ENCODE measurements at regions not wholly inside any gene's neighbourhood (a gene's known extent, or its start where the extent isn't known, plus 50 kb on each side); places are given as distances from the start of the nearest gene placed in this dataset.
"Not testable (repeated sequence)": the region's sequence is repeated elsewhere in the genome, so short reads cannot be mapped to it uniquely, and the experiment has no call there.

DNA sequence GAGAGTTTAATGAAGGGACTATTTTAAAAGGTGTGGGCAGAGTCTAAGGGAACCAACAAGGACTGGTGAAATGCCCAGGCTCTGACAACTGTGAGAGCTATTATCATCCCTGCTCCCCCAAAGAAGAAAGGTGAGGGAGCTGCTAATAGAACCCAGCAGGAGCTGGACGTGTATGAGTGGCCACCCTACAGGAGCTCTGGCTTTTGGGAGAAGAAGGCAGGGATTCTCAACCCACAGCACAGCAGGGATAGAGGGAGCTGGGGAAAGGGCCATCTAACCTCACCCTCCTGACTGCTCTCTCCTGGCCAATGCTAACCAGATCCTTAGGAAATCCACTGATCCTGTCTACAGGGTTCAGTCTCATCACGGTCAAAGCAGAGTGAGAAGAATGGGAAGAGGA lies 57.1 kb downstream of the GRIN2B start:
- no peak for DNase-seq (ENCODE audit: low spot score)

DNA sequence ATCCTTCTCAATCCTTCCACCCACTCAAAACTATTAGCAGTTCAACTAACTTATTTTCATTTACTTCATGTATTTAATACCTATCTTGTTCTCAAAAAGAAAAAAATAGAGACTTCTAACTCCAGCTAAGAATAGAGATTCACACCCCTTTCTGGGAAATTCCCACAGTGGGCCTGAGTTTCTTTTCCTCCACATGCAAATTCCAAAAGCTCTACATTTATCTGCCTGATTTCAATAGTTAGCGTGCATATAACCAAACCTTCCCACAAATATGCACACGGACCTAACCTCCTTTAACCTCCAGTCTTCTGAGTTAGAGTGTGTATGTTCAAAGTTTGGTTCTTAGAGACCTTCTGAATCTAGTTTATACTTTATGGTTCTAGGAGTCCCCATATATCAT lies 62.5 kb downstream of the GRIN2B start:
- DNase-seq (ENCODE audit: low spot score), result no peak

DNA sequence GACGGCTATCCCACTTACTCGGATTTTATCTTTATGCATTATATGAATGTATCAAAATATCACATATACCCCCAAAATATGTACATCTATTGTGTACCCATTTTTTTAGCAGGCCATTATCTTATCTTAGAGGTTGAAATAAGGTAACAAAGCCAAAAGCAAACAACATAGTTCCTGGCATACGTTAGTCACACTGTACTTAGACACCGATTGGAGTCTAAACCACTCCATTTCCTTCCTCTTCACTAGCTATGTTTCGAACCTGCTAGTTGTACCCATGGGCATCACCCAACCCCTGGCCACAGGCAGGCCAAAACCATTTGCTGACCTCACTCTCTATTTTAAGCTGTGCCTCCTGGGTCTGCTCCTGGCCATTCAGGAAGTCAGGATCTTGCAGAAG lies 66.3 kb downstream of the GRIN2B start:
- no peak for DNase-seq (ENCODE audit: low spot score)

DNA sequence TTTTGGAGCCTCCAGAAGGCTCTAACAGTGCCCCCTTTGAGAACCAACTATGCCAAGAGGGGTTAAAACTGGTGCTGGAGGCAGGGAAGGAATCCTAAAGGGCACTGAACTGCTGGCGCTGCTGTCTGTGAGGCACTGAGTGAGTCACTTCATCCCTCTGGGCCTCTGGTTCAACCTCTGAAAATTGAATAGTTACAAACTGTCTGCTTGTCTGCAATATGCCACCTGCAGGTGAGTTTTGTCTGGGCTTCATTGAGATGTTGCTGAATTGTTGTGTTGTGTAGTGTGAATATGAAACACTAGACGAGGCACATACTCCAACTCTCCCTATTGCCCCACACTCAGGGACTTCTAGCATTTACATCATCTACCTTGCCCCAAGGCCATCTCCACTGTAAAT lies 68.0 kb downstream of the GRIN2B start:
- no peak for DNase-seq (ENCODE audit: low spot score)

GRCh38 chr12:13911756-13912554 lies 69.4 kb downstream of the GRIN2B start:
- no peak for DNase-seq (ENCODE audit: low spot score)

- DNase-seq (ENCODE audit: low spot score), result no peak
Measured at GRCh38 chr12:13905794-13906193, 75.6 kb downstream of the GRIN2B start.

GRCh38 chr12:13900718-13901117 lies 80.7 kb downstream of the GRIN2B start:
- no peak for DNase-seq (ENCODE audit: low spot score)

DNA sequence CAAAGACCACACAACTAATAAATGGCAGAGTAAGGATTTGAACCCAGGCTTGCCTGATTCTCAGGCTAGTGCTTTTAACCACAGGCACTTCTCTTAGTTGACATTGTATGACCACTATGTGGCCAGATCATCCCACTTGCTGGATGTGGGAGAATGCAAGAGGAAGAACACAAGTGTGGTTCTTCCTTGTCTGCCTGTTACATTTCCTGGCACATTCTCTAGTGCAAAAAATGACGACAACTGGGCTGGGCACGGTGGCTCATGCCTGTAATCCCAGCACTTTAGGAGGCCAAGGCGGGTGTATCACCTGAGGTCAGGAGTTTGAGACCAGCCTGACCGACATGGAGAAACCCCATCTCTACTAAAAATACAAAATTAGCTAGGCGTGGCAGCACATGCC lies 83.0 kb downstream of the GRIN2B start:
- DNase-seq (ENCODE audit: low spot score), result not testable (repeated sequence)

GRCh38 chr12:13897811-13898210 lies 83.6 kb downstream of the GRIN2B start:
- DNase-seq (ENCODE audit: low spot score), result no peak

DNA sequence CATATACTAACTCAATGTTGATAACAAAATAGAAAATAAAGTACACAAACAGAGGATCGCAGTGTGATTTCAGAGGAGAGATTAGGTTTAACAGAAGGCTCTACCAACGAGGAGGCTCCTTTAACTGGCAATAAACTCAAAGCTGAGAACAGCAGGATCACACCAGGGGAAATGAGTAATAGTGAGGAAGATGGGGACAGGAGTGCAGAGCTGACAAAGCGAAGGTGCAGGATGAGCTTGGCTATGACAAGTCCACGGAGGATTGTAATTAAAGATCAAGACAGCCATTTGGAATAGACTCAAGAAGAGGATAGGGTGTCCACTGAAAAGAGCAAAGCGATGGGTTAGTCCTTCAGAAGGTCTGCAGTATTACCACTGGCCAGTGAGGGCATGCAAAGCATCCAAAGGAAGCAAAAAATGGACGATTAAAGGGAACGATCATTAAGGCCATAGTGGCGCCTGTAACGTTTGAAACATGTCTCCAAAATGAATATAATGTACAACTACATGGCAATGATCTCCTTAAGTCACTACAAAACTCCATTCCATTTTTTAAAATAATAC lies 85.3 kb downstream of the GRIN2B start:
- no peak for DNase-seq (ENCODE audit: low spot score)

GRCh38 chr12:13891902-13892301 lies 89.5 kb downstream of the GRIN2B start:
- no peak for DNase-seq (ENCODE audit: low spot score)

DNA sequence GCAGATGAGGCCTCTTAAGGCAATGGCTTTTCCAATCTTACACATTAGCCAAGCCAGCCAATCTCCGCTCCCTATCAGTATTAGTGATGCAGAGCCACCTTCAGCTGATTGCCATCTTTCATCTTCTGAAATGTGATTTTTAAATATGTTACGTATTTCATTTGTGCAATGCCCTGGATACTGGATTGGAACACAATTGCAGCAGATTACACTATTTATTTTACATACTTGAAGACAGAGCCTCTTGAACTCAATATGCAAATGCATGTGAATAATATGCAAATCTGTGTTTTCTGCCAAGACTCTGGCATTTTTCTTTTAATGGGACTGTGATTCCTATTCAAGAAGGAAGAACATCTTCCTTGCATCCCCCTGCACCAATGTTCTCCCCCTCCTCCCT lies 90.5 kb downstream of the GRIN2B start:
- DNase-seq (ENCODE audit: low spot score), result no peak

GRCh38 chr12:13887779-13888388 lies 93.5 kb downstream of the GRIN2B start:
- DNase-seq (ENCODE audit: low spot score), result no peak

- DNase-seq (ENCODE audit: low spot score), result no peak
Measured at GRCh38 chr12:13882176-13882575, 99.2 kb downstream of the GRIN2B start.

GRCh38 chr12:13880613-13881012 lies 100.8 kb downstream of the GRIN2B start:
- DNase-seq (ENCODE audit: low spot score), result no peak

DNA sequence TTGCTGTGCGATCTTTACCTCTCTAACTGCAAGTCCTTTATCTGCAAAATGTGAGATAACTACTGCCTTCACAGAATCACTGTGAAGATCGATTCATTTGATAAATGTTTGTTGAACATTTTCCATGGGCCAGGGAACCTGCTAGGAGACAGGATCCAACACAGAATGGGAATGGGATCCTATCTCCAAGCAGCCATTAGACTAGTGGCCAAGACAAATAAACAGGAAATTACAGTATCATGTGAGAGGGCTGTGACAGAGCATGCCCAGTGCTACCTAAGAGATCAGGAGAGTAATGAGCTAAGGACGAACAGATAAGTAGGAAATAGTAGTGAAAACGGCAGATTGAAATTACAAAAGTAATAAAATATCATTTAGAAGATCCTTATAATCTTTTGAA lies 105.7 kb downstream of the GRIN2B start:
- DNase-seq (ENCODE audit: low spot score), result no peak

- no peak for DNase-seq (ENCODE audit: low spot score)
Measured at GRCh38 chr12:13870255-13870654, 111.1 kb downstream of the GRIN2B start.

DNA sequence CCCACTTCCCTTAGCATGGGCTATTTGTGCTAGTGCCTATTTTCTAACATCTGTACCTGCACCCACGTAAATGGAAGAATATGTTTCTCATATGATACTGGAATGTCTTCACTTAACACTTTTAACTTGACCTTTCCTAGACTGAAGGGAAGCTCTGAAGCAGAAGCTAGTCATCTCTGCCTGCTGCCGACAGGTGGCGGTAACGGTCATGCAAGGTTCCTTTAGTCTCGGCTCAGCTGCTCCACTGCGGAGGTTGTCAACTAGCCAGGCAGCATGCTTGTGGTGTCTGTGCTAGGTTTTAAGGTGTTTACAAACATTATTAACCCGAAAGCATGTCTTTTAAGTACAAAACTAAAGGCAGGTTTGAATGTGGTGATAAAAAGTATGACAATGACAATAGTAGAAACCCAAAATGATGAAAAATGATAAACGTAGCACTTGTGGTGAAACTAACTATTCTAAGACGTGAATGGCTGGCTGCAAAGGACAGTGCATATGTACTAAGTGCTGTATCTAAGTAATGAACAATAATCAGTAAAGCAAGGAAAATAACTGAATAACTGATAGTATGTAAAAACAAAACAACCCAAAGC lies 117.2 kb downstream of the GRIN2B start:
- DNase-seq (ENCODE audit: low spot score), result peak; percentile 79

- no peak for DNase-seq (ENCODE audit: low spot score)
Measured at GRCh38 chr12:13857750-13858149, 123.7 kb downstream of the GRIN2B start.

DNA sequence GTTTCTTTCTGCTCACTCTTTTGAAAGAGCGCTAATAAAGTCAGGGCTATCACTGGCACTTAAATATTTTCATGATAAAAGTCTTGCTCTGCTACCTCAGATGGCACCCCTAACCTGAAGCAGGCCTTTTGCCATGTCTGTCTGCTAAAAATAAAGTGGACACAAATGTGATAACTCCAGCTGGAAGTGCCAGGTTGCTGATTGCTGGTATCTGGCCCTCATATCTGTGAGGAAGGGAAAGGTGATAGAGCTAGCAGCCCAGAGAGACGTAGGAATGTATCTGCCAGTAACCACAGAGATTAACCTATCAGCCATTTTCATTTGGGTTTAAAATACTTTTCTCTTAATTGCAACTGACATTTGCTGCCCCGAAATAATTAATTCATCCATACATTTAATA lies 127.9 kb downstream of the GRIN2B start:
- DNase-seq (ENCODE audit: low spot score), result peak; percentile 88

DNA sequence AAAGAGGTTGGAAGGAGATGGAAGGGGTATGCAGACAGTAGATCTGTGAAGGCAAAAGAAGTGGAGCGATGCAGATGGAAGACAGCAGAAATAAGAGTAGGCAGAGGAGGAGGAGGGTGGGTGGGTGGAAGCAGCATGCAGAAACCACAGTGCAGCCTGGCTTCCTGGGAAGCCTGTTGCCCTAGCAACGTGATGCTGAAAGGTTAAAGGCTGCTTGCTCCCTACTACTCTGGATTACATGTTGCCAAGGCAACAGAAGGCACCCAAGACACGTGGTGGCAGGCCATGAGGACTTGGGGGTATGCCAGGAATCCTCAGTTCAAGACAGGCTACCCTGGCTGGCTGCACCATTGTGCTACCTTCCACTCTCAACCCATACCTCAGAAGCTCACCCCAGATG lies 129.6 kb downstream of the GRIN2B start:
- DNase-seq (ENCODE audit: low spot score), result peak; percentile 75

GRCh38 chr12:13849456-13849855 lies 131.9 kb downstream of the GRIN2B start:
- no peak for DNase-seq (ENCODE audit: low spot score)

- DNase-seq (ENCODE audit: low spot score), result no peak
Measured at GRCh38 chr12:13843841-13844240, 137.6 kb downstream of the GRIN2B start.
